Immature natural killer cell (primary cell): ENCODE measurements at regions not wholly inside any gene's neighbourhood (a gene's known extent, or its start where the extent isn't known, plus 50 kb on each side); places are given as distances from the start of the nearest gene placed in this dataset.
"Not testable (repeated sequence)": the region's sequence is repeated elsewhere in the genome, so short reads cannot be mapped to it uniquely, and the experiment has no call there.

ENCODE experiments used
- DNase-seq, 3 donors: peaks; one replicate each; pipeline ENCODE4 v3.0.0; 2022; ENCODE audit warnings: mixed read lengths in 1 of 3
- H3K27ac Mint-ChIP-seq, 6 donors: one replicate each; pipeline ENCODE4 v1.8.0; 2020; ENCODE audit warnings: mixed read lengths in 6 of 6, mild to moderate bottlenecking in 5 of 6, inconsistent platforms in 4 of 6, moderate library complexity in 3 of 6
- H3K27me3 Mint-ChIP-seq, 3 donors: one replicate each; pipeline ENCODE4 v1.8.0; 2020 to 2021; ENCODE audit warnings: low read depth in 3 of 3, mild to moderate bottlenecking in 3 of 3, mixed read lengths in 3 of 3, moderate library complexity in 3 of 3, inconsistent platforms in 1 of 3
- H3K36me3 Mint-ChIP-seq, 3 donors: one replicate each; pipeline ENCODE4 v1.8.0; 2020; ENCODE audit warnings: mixed read lengths in 3 of 3, inconsistent platforms in 2 of 3, mild to moderate bottlenecking in 2 of 3
- H3K4me1 Mint-ChIP-seq, 2 donors: one replicate each; pipeline ENCODE4 v1.8.0; 2020; ENCODE audit warnings: inconsistent platforms in 2 of 2, mild to moderate bottlenecking in 2 of 2, mixed read lengths in 2 of 2, moderate library complexity in 1 of 2
- H3K4me3 Mint-ChIP-seq, 5 donors: one replicate each; pipeline ENCODE4 v1.8.0; 2020; ENCODE audit warnings: mild to moderate bottlenecking in 5 of 5, mixed read lengths in 5 of 5, inconsistent platforms in 3 of 5, moderate library complexity in 3 of 5
- H3K9me3 Mint-ChIP-seq, 6 donors: one replicate each; pipeline ENCODE4 v1.8.0; 2020; ENCODE audit warnings: mild to moderate bottlenecking in 6 of 6, mixed read lengths in 6 of 6, inconsistent platforms in 4 of 6, moderate library complexity in 3 of 6

GRCh38 chr7:159335181-159335926 lies 190.7 kb upstream of the VIPR2 start:
- H3K4me1 Mint-ChIP-seq = peaks cover 12 to 15% of the 10 kb centered on the region in 2 donors
- not testable (repeated sequence) for H3K27me3 Mint-ChIP-seq, H3K36me3 Mint-ChIP-seq, H3K4me3 Mint-ChIP-seq, H3K9me3 Mint-ChIP-seq
- DNase-seq = peak in 2 of 3 donors; percentile 10 to 11
- peak overlapping the region in 1 of 6 donors; percentile 1 for H3K27ac Mint-ChIP-seq

- H3K4me3 Mint-ChIP-seq, H3K9me3 Mint-ChIP-seq, H3K36me3 Mint-ChIP-seq, H3K27me3 Mint-ChIP-seq, DNase-seq: not testable (repeated sequence)
- Mint-ChIP-seq H3K27ac (peak overlapping the region in 1 of 6 donors; percentile 40), H3K4me1 (peaks cover 12 to 16% of the 10 kb centered on the region in 2 donors)
These were observed 188.3 kb upstream of the VIPR2 start for GRCh38 chr7:159332854-159333479.

GRCh38 chr7:159331462-159331861 lies 186.8 kb upstream of the VIPR2 start:
- Mint-ChIP-seq H3K9me3 (peaks cover 6 to 22% (median 14%) of the 10 kb centered on the region in 6 donors), H3K27me3 (peaks cover 0 to 5% (median 4%) of the 10 kb centered on the region in 3 donors), H3K4me3 (no peak overlapping the region), H3K36me3 (peaks cover 3 to 6% (median 5%) of the 10 kb centered on the region in 3 donors), H3K27ac (no peak overlapping the region), H3K4me1 (peaks cover 12 to 16% of the 10 kb centered on the region in 2 donors)
- no peak for DNase-seq

- peak overlapping the region in 1 of 6 donors; percentile 24 for H3K27ac Mint-ChIP-seq
- no peak overlapping the region for H3K4me3 Mint-ChIP-seq
- no peak for DNase-seq
- H3K36me3 Mint-ChIP-seq = peaks cover 3 to 6% (median 5%) of the 10 kb centered on the region in 3 donors
- peaks cover 0 to 3% (median 0%) of the 10 kb centered on the region in 3 donors for H3K27me3 Mint-ChIP-seq
- H3K4me1 Mint-ChIP-seq = peaks cover 11 to 16% of the 10 kb centered on the region in 2 donors
- peaks cover 6 to 29% (median 17%) of the 10 kb centered on the region in 6 donors for H3K9me3 Mint-ChIP-seq
These were observed 185.2 kb upstream of the VIPR2 start for GRCh38 chr7:159329818-159330378.

GRCh38 chr7:159328096-159328495 lies 183.4 kb upstream of the VIPR2 start:
- Mint-ChIP-seq H3K4me1 (peaks cover 9 to 10% of the 10 kb centered on the region in 2 donors), H3K36me3 (peaks cover 3 to 6% (median 5%) of the 10 kb centered on the region in 3 donors), H3K4me3 (no peak overlapping the region), H3K27me3 (peaks cover 0 to 3% (median 0%) of the 10 kb centered on the region in 3 donors), H3K9me3 (peaks cover 4 to 29% (median 16%) of the 10 kb centered on the region in 6 donors), H3K27ac (no peak overlapping the region)
- DNase-seq = no peak

GRCh38 chr7:159323359-159323758 lies 178.7 kb upstream of the VIPR2 start:
- peaks cover 13 to 31% of the 10 kb centered on the region in 2 donors for H3K4me1 Mint-ChIP-seq
- H3K27ac Mint-ChIP-seq = no peak overlapping the region
- H3K9me3 Mint-ChIP-seq = peaks cover 7 to 29% (median 13%) of the 10 kb centered on the region in 6 donors
- H3K27me3 Mint-ChIP-seq = peaks cover 0 to 2% (median 0%) of the 10 kb centered on the region in 3 donors
- H3K4me3 Mint-ChIP-seq = no peak overlapping the region
- no peak for DNase-seq
- peaks cover 4 to 6% (median 5%) of the 10 kb centered on the region in 3 donors for H3K36me3 Mint-ChIP-seq

- peak overlapping the region in 4 of 5 donors; percentile 17 to 52 (median 30) for H3K4me3 Mint-ChIP-seq
- peak; percentile 16 to 34 (median 31) for DNase-seq
- peak overlapping the region in 1 of 6 donors; percentile 51 for H3K27ac Mint-ChIP-seq
These were observed 176.6 kb upstream of the VIPR2 start for GRCh38 chr7:159321278-159321677.

GRCh38 chr7:159318682-159319351 lies 174.2 kb upstream of the VIPR2 start:
- Mint-ChIP-seq H3K36me3 (peaks cover 0 to 18% (median 5%) of the 10 kb centered on the region in 3 donors), H3K4me1 (peaks cover 13 to 31% of the 10 kb centered on the region in 2 donors), H3K4me3 (no peak overlapping the region), H3K27ac (no peak overlapping the region), H3K27me3 (peaks cover 0 to 3% (median 2%) of the 10 kb centered on the region in 3 donors), H3K9me3 (peaks cover 0 to 15% (median 5%) of the 10 kb centered on the region in 6 donors)
- DNase-seq = no peak

More at GRCh38 chr7:159321278-159321677, 176.6 kb upstream of the VIPR2 start:
- H3K9me3 Mint-ChIP-seq = peaks cover 3 to 19% (median 5%) of the 10 kb centered on the region in 6 donors
- peaks cover 13 to 31% of the 10 kb centered on the region in 2 donors for H3K4me1 Mint-ChIP-seq
- H3K36me3 Mint-ChIP-seq = peaks cover 0 to 18% (median 5%) of the 10 kb centered on the region in 3 donors
- H3K27me3 Mint-ChIP-seq = peaks cover 0 to 2% (median 0%) of the 10 kb centered on the region in 3 donors

- Mint-ChIP-seq H3K27ac (no peak overlapping the region), H3K4me3 (no peak overlapping the region), H3K4me1 (peaks cover 13 to 28% of the 10 kb centered on the region in 2 donors), H3K36me3 (peaks cover 0 to 18% (median 5%) of the 10 kb centered on the region in 3 donors), H3K9me3 (peaks cover 0 to 15% (median 5%) of the 10 kb centered on the region in 6 donors), H3K27me3 (peaks cover 0 to 3% (median 2%) of the 10 kb centered on the region in 3 donors)
- no peak for DNase-seq
These were observed 172.6 kb upstream of the VIPR2 start for GRCh38 chr7:159317294-159317693.

GRCh38 chr7:159311172-159311494 lies 166.5 kb upstream of the VIPR2 start:
- Mint-ChIP-seq H3K4me1 (peaks cover 0 to 3% of the 10 kb centered on the region in 2 donors), H3K9me3 (no peaks in the 10 kb centered on the region), H3K27me3 (peaks cover 0 to 5% (median 1%) of the 10 kb centered on the region in 3 donors), H3K36me3 (no peaks in the 10 kb centered on the region), H3K4me3 (no peak overlapping the region), H3K27ac (no peak overlapping the region)
- DNase-seq = no peak

GRCh38 chr7:159310457-159311171 lies 165.9 kb upstream of the VIPR2 start:
- no peak for DNase-seq
- H3K4me3 Mint-ChIP-seq = no peak overlapping the region
- H3K27ac Mint-ChIP-seq = no peak overlapping the region
- no peaks in the 10 kb centered on the region for H3K36me3 Mint-ChIP-seq
- peaks cover 4 to 9% of the 10 kb centered on the region in 2 donors for H3K4me1 Mint-ChIP-seq
- H3K27me3 Mint-ChIP-seq = peaks cover 0 to 7% (median 1%) of the 10 kb centered on the region in 3 donors
- H3K9me3 Mint-ChIP-seq = no peaks in the 10 kb centered on the region

- not testable (repeated sequence) for H3K36me3 Mint-ChIP-seq, DNase-seq, H3K27me3 Mint-ChIP-seq, H3K4me3 Mint-ChIP-seq, H3K9me3 Mint-ChIP-seq, H3K27ac Mint-ChIP-seq
- peaks cover 9 to 19% of the 10 kb centered on the region in 2 donors for H3K4me1 Mint-ChIP-seq
These were observed 164.5 kb upstream of the VIPR2 start for GRCh38 chr7:159309214-159309613.

- peak overlapping the region in 1 of 6 donors; percentile 56 for H3K27ac Mint-ChIP-seq
- H3K9me3 Mint-ChIP-seq = peaks cover 0 to 4% (median 2%) of the 10 kb centered on the region in 6 donors
- DNase-seq = no peak
- peaks cover 0 to 6% (median 3%) of the 10 kb centered on the region in 3 donors for H3K27me3 Mint-ChIP-seq
- no peak overlapping the region for H3K4me3 Mint-ChIP-seq
- H3K36me3 Mint-ChIP-seq = peaks cover 0 to 2% (median 0%) of the 10 kb centered on the region in 3 donors
- peaks cover 9 to 19% of the 10 kb centered on the region in 2 donors for H3K4me1 Mint-ChIP-seq
These were observed 161.3 kb upstream of the VIPR2 start for GRCh38 chr7:159306012-159306411.
